ENCODE measurements at regions not wholly inside any gene's neighbourhood (a gene's known extent, or its start where the extent isn't known, plus 50 kb on each side); places are given as distances from the start of the nearest gene placed in this dataset.

GRCh38 chr1:29830916-29831315 lies 594.6 kb downstream of the PTPRU start:
- TF ChIP-seq POLR2A (IDR thresholded peaks at IDR 0.05; ENCODE audit: low read length): no peak
- no peak for TF ChIP-seq GATA1 (IDR thresholded peaks at IDR 0.05; ENCODE audit: low read depth, low read length)

Data from erythroblast (primary cell).